ENCODE measurements at regions not wholly inside any gene's neighbourhood (a gene's known extent, or its start where the extent isn't known, plus 50 kb on each side); places are given as distances from the start of the nearest gene placed in this dataset.
"Not testable (repeated sequence)": the region's sequence is repeated elsewhere in the genome, so short reads cannot be mapped to it uniquely, and the experiment has no call there.

DNA sequence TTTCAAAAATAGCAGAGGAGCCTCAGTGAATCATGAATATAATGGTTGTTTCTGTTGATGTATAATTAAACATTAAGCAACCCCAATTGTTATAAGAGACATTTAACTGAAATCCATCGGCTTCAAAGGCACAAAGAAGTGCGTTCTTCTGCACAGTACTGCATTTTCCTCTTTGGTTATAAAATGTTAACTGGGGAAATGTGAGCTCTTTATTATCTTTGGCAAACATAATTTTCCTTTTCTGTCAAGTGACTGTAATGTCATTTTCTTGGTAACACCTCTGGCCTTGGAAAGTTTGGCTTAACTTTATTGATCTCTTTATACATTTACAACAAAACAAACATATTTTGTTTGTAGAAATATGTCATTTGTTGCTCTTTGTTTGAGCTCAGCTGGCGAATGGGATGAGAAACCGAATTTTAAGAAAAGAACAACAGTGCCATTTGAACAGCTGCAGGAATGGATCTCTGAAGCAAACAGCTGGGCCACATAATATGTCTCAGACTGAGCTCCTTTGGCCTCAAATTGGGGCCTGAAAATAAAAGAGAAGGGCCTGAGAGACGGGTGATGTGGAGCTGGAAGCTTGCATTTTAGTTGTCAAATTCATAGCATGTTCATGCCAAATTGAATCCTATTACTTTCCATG is 427.0 kb upstream of the SPTLC3 start:
- no peak for DNase-seq (ENCODE audit: low spot score)

DNA sequence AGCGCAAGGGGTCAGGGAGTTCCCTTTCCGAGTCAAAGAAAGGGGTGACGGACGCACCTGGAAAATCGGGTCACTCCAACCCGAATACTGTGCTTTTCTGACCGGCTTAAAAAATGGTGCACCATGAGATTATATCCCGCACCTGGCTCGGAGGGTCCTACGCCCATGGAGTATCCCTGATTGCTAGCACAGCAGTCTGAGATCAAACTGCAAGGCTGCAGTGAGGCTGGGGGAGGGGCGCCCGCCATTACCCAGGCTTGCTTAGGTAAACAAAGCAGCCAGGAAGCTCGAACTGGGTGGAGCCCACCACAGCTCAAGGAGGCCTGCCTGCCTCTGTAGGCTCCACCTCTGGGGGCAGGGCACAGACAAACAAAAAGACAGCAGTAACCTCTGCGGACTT is 426.1 kb upstream of the SPTLC3 start:
- not testable (repeated sequence) for DNase-seq (ENCODE audit: low spot score)

DNA sequence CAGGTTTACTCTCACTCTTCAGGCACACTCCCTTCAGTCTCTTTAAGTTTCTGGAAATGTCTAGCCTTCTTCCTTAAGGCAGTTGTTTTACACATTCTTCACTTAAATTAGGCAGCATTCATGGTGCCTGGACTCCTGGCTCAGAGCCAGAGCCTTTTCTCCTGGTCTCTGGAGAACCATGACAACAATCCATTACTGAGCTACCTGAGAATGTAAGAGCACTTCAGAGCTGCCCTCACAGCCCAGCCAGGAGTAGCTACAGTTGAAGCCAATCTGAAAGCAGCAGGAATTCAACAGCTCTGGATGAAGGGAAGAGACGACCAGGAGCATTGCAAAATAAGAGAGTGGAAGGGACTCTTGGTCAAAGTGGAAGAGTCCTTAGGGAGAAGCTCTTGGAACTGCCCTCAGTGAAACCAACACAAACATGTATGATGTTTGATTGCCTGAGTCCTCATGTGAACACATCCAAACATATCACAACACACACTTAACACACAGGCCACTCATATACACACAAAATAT is 416.8 kb upstream of the SPTLC3 start:
- no peak for DNase-seq (ENCODE audit: low spot score)

DNA sequence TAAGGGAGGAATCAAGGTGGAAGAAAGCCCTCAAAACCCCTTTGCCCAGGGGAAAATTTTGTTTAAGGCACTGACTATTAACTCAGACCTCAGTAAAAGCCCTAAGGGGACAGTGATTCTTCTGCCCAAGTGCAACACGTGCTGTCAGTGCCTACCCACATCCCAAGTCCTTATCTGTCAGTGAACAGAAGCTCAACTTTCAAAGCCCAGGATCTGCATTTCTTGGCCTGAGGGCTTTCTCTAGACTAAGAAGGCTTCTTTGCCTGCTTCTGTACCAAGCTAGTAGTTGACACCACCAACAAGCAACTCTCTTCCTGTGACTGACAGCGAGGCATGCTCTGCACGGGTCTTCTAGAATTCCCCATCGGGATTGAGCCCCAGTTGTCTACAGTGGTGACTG is 416.0 kb upstream of the SPTLC3 start:
- DNase-seq (ENCODE audit: low spot score): no peak

DNA sequence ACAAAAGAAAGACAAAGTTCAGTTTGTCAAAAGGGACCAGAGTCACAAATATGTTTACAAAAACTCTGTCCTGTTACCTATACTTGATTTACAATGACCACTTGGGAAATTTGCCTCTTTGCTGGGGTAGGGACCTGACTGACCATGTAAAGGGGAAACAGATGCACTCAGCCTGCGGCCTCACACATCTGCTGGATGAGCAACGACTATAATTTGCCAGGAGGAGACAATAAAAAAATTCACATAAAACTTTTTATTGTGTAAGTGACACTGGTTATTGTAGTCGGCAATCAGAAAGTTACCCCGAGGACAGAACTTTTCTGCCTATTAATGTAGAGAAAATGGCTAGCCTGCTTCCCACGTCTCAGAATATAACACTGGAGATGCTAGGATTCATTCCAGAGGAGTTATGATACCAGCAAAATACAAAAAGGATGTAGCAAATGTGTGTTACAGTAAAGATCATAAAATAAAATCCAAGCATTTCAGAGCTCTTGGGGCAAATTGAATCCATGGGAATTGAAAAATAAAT is 415.4 kb upstream of the SPTLC3 start:
- DNase-seq (ENCODE audit: low spot score): no peak

DNA sequence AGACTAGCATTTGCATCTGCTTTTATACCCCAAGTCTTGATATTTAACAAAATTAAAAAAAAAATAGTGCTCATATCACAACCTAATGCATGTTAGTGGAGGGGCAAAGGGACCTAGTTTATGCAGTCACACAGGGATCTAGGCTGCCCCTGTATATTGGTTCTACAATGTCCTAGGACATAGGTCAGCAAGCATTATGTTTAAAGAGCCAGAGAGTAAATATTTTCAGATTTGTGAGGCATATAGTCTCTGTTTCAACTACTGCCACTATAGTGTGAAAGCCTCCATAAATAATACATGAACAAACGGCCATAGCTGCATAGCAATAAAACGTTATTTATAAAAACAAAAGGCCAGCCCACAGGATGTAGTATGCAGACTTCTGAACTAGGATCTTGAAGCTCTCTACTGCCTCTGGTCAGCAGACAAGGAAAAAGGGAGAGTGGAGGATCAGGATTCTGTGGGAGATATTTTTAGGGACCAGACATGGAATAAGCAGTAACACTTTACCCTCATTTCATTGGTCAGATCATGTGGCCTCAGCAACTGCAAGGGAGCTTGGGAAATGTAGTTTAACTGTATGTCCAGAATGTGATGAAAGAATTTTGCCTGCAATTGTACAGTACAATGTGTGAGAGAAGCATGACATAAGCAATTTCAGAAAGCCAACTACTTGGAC is 414.2 kb upstream of the SPTLC3 start:
- DNase-seq (ENCODE audit: low spot score): no peak

DNA sequence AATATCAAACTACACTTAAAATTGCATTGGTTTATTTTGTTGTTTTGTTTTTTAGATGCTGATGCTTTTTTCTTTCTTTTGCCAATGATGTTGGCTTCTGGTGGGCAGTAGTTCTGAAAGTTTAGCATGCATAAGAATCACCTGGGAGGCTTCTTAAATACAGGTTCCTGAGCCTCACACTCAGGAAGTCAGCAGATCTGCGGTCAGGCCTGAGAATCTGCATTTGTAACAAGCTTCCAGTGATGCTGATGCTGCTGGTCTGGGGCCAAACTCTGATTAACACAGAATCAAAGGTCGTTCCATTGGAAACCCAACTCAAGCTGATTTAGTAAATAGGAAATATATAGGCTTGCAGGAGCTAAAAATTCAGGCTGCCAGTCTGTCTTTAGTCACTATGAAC is 412.9 kb upstream of the SPTLC3 start:
- no peak for DNase-seq (ENCODE audit: low spot score)

DNA sequence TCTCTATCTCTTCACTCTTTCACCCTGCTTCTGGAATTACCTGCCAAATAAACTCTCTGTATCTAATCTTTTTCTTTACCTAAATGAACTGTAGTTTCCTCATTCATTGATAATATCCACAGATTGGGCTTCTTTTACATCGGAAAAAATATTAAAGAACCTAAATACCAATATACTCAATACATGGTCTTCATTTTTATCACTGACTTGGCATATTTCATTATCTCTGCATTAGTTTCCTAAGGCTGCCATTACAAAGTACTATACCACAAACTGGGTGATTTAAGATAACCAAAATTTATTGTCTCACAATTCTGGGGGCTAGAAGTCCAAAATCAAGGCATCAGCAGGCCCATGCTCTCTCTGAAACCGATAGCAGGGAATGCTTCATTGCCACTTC is 411.9 kb upstream of the SPTLC3 start:
- DNase-seq (ENCODE audit: low spot score): no peak

DNA sequence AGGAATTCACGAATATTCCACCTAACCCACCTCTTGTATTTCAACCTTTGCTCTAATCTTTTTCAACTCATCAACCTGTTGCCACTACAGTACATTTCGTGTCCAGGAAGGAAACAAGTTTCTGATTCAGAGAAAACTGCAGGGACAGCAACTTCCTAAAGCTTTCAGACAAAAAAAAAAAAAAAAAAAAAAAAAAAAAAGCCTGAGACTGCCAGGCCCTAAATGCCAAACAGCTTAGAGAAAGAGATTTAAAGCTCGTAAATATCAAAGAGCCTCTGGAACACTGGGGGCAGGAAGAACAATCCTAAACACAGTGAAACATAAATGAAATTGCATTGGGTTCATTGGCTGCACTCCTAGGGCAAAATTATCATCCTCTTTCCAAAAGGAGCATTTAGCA is 411.2 kb upstream of the SPTLC3 start:
- no peak for DNase-seq (ENCODE audit: low spot score)

DNA sequence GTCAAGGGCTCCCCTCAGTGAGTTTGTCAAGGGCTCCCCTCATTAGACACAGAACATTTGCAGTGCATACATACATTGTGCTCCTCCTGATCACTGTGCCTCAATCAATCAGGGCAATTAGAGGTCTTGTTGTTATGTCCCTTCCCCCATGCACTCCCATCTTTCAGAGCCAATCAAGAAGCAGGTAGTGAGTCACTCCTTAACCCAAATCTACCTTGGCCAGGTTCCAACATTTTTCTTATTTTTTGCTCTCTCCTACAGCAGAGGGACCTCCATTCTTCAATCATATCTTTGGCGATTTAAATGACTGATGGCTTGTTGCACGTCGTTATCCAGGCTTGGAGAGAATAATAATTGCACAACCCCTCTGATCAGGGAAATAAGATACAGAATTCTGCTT is 409.9 kb upstream of the SPTLC3 start:
- no peak for DNase-seq (ENCODE audit: low spot score)

DNA sequence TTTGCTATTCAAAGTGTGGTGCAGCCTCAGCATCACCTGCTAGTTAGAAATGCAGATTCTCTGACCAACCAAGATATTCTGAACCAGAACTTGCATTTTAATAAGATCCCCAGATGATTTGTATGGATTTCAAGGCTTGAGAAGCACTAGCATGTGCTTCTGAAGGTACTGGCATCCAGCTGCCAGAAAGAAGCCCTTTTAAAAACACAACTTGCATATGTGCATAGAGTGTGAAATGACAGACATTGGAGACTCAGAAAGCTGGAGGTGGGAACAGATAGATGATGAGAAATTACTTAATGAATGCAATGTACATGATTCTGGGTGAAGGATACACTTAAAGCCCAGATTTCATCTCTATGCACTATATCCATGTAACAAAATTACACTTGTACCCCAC is 409.3 kb upstream of the SPTLC3 start:
- DNase-seq (ENCODE audit: low spot score): no peak

DNA sequence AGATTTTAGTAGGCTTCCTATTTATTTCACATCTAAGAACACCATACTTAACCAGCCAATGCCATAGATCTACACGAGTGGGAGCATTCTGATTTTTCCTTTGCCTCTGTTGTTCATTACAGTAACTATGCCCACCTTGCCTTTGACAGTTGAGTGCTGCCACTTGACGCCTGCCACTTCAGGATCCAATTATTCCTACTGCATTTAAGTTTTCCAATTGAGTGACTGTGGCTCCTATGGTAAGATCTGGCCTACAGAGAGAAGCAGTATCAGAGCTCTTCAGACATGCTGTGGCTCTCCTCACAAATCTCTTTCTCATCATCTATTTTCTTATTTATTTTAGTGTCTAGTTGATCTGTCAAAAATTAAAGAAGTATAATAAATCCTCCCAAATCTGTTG is 403.0 kb upstream of the SPTLC3 start:
- DNase-seq (ENCODE audit: low spot score): no peak

DNA sequence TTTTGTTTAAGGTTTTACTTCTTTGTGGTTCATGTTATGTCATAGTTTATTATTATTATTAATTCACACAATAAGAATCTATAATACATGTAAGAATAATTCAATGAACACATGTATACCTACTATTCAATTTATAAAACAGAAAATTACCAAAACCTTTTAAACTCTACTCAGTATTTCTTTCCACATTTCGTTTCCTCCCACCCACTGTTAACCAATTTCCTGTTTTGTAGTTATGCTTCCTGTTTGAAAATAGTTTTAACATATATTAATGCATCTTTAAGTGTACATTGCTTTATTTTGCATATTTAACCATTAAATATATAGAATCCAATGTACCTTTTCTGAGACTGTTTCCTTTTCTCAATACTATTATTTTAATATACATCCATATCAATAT is 397.9 kb upstream of the SPTLC3 start:
- no peak for DNase-seq (ENCODE audit: low spot score)

DNA sequence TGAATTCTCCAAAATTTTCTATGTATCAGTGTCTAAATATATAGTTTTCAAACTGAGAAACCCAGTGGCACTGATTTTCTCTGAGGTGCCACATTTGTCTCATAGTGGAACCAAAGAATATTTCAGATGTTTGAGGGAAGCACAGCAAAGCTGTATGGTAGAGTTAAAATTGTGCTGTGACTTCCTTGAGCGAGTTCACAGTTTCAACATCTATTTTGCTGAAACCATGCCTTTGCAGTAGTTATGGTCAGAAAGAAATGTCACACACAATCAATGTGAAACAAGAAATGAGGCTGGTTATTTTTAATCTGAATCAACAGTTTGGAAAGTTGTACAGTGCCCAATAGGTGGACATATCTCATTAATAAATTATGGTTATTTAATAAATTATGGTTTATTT is 394.0 kb upstream of the SPTLC3 start:
- no peak for DNase-seq (ENCODE audit: low spot score)

DNA sequence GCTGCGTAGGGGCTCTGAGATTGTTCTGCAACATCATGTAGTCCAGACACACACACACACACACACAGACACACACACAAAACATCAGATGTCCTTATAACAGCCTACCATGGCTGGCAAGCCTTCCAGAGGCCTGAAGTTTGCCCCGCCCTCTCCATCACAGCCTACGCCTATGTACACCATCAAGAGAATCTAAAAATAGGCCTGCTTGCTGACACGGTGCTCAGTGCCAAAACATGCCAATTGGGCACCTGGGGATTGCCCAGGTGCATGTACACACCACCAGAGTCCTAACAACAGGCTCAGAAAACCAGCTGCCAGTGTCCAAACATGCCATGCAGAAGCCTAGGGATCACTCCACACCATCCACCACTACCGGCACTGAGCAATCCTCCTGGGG is 391.7 kb upstream of the SPTLC3 start:
- no peak for DNase-seq (ENCODE audit: low spot score)

DNA sequence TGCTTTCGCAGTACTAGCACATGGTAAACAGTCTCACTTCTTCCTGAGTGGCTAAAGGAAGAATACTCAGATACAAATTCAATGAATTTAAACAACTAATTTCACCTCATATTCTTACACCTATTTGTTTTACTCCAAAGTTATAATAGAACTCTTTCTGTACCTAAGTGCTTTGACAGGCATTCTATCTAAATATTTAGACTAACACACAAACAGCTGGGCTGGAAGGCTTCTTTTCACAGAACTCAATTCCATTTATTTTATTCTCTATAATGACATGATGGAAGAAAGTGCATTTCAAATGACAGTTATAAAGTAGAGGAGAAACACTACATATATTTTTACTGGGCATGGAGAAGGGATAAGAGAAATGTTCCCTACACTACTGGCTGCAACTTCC is 384.9 kb upstream of the SPTLC3 start:
- DNase-seq (ENCODE audit: low spot score): no peak

DNA sequence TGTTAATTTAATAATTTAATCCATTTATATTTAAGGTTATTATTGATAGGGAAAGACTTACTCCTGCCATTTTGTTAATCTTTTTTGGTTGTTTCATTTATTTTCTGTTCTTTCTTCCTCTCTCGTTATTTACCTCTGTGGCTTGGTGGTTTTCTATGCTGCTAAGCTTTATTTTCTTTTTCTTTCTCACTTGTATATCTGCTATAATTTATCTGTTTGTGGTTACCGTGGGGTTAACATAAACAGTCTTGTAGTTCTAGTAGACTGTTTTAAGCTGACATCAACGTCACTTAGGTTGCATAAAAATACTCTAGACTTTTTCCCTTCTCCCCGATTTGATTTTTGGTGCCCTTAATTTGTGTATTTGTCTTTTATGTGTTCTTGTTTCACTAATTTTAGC is 381.3 kb upstream of the SPTLC3 start:
- DNase-seq (ENCODE audit: low spot score): no peak

DNA sequence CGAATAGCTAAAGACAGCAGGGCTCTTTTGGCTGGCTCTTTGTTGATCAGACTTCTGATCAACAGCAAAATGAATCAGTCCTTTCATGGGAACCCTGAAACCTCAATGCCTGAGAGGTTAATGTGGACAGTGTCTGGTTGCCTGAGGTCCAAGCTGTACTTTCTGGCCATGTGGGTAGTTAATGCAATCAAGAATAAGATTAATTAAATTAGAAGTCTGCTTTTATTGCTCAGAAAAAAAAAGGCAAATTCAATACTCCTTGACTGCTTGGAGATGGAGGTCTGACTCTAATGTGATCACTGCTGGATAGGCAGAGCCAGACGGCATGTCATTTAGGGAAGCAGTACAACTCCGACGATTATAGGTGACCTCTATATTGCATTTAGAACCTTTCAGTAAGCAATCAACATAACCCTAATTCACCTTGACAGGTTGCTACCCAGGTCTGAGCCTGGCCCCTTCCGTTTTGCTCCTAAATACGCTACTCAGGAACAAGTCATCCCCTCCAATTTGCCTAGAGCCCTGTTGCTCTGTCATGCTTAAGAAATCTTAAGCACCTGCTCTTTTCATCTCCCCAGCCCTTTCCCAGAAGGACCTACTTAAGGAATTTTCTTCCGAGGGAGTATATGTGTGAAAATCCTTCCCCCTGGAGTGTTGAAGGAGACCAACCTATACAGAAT is 370.0 kb upstream of the SPTLC3 start:
- DNase-seq (ENCODE audit: low spot score): no peak

DNA sequence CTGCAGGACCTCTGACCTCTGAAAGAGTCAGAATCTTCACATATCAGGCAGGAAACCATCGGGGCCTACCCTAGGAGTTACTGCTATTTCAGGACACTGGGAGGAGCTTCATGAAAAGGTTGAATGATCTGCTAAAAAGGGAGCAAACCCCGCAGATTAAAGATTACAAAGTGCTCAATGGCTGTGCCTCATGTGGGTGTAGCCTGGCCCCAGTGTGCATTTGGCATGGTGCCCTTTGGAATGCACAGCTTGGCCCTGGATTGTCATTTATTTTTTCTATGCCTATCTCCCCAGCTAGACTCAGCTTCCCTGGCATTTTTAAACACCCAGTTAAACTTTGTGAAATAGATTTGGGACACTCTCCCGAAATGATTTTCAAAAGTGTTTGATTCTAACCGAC is 368.5 kb upstream of the SPTLC3 start:
- DNase-seq (ENCODE audit: low spot score): no peak

DNA sequence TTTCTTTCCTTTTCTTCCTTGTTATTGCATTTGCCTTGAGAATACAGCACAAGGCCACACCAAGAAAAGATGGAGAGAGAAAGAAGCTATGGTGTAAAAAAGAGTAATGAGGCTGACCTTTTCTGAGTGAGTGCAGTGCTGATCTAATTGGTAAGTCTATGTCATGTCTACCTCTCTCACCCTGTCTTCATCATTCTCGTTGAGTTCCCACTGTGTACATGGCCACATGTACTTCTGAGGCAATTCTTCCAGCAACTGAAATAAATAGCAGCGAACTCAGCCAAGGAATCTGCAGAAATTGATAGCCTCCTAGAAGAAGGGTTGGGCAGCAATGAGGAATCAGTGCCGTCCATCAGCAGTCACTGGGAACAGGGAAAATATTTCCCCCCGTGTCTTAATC is 367.2 kb upstream of the SPTLC3 start:
- DNase-seq (ENCODE audit: low spot score): no peak

DNA sequence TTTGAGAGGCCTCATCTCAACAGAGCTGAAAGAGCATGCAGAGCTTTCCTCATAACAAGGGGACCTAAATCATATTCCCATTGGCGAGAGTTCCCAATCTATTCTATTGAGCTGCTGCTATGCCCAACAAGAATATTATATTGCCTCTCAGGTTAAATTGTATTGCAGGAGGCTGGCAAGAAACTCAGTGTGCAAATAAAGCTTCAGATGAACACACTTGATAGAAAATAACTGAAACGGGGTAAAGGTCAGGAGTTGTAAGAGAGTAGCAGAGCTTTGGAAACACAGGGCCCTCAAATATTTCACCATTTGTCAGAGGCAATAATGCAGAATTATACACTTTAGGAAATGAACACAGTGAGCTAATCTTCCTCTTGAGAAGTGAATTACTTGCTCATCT is 364.3 kb upstream of the SPTLC3 start:
- DNase-seq (ENCODE audit: low spot score): no peak

DNA sequence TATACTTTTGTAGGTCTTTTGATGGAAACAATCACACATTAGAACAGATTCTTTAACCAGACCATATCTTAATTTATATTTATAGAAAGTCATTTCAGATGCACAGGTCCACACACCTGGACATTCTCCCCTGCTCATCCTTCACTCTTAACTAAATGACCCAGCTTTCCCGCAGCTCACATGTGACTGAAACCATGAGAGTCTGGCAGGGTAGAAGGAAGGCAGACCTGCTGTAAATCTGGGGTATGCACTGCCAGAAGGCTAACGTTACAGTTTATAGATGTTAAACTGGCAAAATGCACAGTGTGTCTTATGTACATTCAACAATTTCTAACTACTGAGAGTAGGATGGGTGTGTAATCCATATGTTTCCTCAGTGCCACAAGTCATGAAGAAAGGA is 359.5 kb upstream of the SPTLC3 start:
- no peak for DNase-seq (ENCODE audit: low spot score)

DNA sequence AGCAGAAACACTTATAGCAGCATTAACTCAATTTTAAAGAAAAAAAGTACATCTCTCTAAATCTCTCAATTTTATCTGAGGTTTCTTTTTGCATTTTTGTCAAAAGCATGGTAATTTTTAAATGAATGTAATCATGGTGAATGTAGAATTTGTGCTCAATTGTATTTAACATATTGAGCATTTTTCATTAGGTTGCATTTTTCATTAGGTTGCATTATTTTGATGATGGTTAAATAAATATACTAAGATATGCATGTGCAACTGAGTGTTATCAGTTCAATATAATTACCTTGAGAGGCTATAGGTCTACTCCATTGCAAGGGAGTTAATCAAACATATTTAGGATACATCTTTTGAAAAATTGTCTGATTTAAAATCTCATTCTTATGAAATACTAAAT is 355.1 kb upstream of the SPTLC3 start:
- no peak for DNase-seq (ENCODE audit: low spot score)

Data from putamen (tissue), 1 donor.